K562 (cell line): ENCODE measurements at regions not wholly inside any gene's neighbourhood (a gene's known extent, or its start where the extent isn't known, plus 50 kb on each side); places are given as distances from the start of the nearest gene placed in this dataset.

Experiments used
- ATAC-seq: fragments of 200-7000 bp; cut with Tn5 transposase; 3 replicates; pipeline ENCODE4 v1.9.1; 2020; ENCODE audit warnings: moderate library complexity
- BruUV-seq: library from RNA; stranded (reverse); fragments of 400-500 nt; replicated peaks from 2 replicates; lab custom pipeline; 2021; lab: Mats Ljungman, UMichigan
- CTCF ChIA-PET: fragments of 300-600 bp; formaldehyde crosslinking; extraction: SDS; loops from one replicate; lab custom pipeline; 2021; ENCODE audit warnings: low intra/inter-chr PET ratio; lab: Yijun Ruan, JAX
- POLR2A ChIA-PET: fragments of 300-600, 350-650 bp; sonication (Branson Sonifier 250); formaldehyde crosslinking; extraction: SDS; loops from one replicate; lab custom pipeline; 2021; ENCODE audit warnings: antibody characterized with exemption, inconsistent platforms; lab: Yijun Ruan, JAX
- DNase-seq, 4 experiments: peaks; one replicate each; pipeline versions ENCODE4 v3.0.0 to v3.0.0-alpha.2; 2011 to 2018; ENCODE audit warnings: low spot score in 3 of 4, mixed read lengths in 3 of 4; ENCODE audit errors: extremely low read depth in 1 of 4
- FAIRE-seq: peaks from 2 replicates; lab custom pipeline; 2011; peaks lifted over from hg19 to GRCh38; lab: Jason Lieb, UNC
- H2AFZ ChIP-seq: 2 replicates; pipeline ENCODE4 v1.6.0; 2011; ENCODE audit warnings: low read depth, low read length, control low read depth, inconsistent platforms
- H3K27ac ChIP-seq: fragments of 200-600 bp; 3 replicates; pipeline ENCODE4 v1.8.0; 2011; ENCODE audit warnings: low read depth, mild to moderate bottlenecking, control low read depth, inconsistent platforms, low read length, moderate library complexity, mixed read lengths; ENCODE audit errors: extremely low read depth
- H3K27me3 ChIP-seq, 2 experiments: fragments of 300-600 bp in 1 of 2; 2 replicates in 1 of 2; 3 replicates in 1 of 2; pipeline versions ENCODE4 v1.6.0 to v1.8.0; 2011; ENCODE audit warnings: inconsistent platforms in 2 of 2, low read length in 2 of 2, mild to moderate bottlenecking in 1 of 2, mixed read lengths in 1 of 2, moderate library complexity in 1 of 2; ENCODE audit not compliant: control insufficient read depth in 2 of 2, insufficient read depth in 2 of 2
- H3K36me3 ChIP-seq: fragments of 300-600 bp; 3 replicates; pipeline ENCODE4 v1.8.0; 2011; ENCODE audit warnings: mild to moderate bottlenecking, low read length, inconsistent platforms; ENCODE audit not compliant: control insufficient read depth, insufficient read depth
- H3K4me1 ChIP-seq, 2 experiments: fragments of 200-600 bp in 1 of 2; replicated peaks in 1 of 2; 2 replicates in 1 of 2; 3 replicates in 1 of 2; pipeline versions ENCODE4 v1.5.1 to v1.8.0; 2011; ENCODE audit warnings: inconsistent platforms in 2 of 2, low read length in 2 of 2, mild to moderate bottlenecking in 1 of 2, mixed read lengths in 1 of 2, moderate library complexity in 1 of 2; ENCODE audit not compliant: control insufficient read depth in 2 of 2, insufficient read depth in 2 of 2
- H3K4me2 ChIP-seq: 2 replicates; pipeline ENCODE4 v1.6.1; 2011; ENCODE audit warnings: low read length, control low read depth, inconsistent platforms, mixed read lengths; ENCODE audit not compliant: insufficient read depth
- H3K4me3 ChIP-seq: fragments of 200-600 bp; sonication (generic), shearing (Covaris generic); 2 replicates; pipeline ENCODE4 v1.5.1; 2016; ENCODE audit warnings: control low read depth, inconsistent platforms
- H3K79me2 ChIP-seq: fragments of 200-600 bp; 3 replicates; pipeline ENCODE4 v1.8.0; 2011; ENCODE audit warnings: low read length, inconsistent platforms; ENCODE audit not compliant: control insufficient read depth, insufficient read depth
- H3K9ac ChIP-seq, 2 experiments: 2 replicates each; pipeline versions ENCODE4 v1.6.0 to v1.6.1; 2011; ENCODE audit warnings: low read depth in 2 of 2, low read length in 2 of 2, control low read depth in 1 of 2, inconsistent platforms in 1 of 2, mild to moderate bottlenecking in 1 of 2, mixed read lengths in 1 of 2; ENCODE audit not compliant: insufficient read depth in 1 of 2
- H3K9me1 ChIP-seq: one replicate; pipeline ENCODE4 v1.6.0; 2011; ENCODE audit warnings: inconsistent platforms, mild to moderate bottlenecking, low read length, moderate library complexity; ENCODE audit not compliant: control insufficient read depth, insufficient read depth
- H3K9me3 ChIP-seq: replicated peaks from 2 replicates; pipeline ENCODE4 v1.5.1; 2011; ENCODE audit warnings: low read depth, low read length, inconsistent platforms; ENCODE audit not compliant: control insufficient read depth, insufficient read depth
- H4K20me1 ChIP-seq: replicated peaks from 2 replicates; pipeline ENCODE4 v1.6.1; 2011; ENCODE audit warnings: low read length, inconsistent platforms, mixed read lengths; ENCODE audit not compliant: control insufficient read depth, insufficient read depth
- DPF2 ChIP-seq: fragments of 450-650 bp; IDR thresholded peaks from 2 replicates; pipeline ENCODE4 v1.6.1; 2016
- EP300 ChIP-seq: IDR thresholded peaks from 2 replicates; pipeline ENCODE4 v1.6.1; 2012; ENCODE audit warnings: low read length, improper control_type of control experiment
- NEUROD1 ChIP-seq: fragments of 150-350 bp; IDR thresholded peaks from 2 replicates; pipeline ENCODE4 v1.6.1; 2014; ENCODE audit warnings: borderline replicate concordance, low read length, low read depth; ENCODE audit not compliant: partially characterized antibody
- NR2C2 ChIP-seq, 2 experiments: fragments of 200-800 bp in 1 of 2; sonication (Bioruptor generic) in 1 of 2; sonication (generic) in 1 of 2; formaldehyde crosslinking in 1 of 2; IDR thresholded peaks; 2 replicates each; pipeline versions ENCODE4 v1.6.1 to v1.8.0; 2016 to 2022; ENCODE audit warnings: mild to moderate bottlenecking in 1 of 2, missing compliant biosample characterization in 1 of 2, missing genetic modification characterization in 1 of 2, missing genetic modification reagents in 1 of 2
- SAFB ChIP-seq: fragments of 200-400 bp; formaldehyde crosslinking; IDR thresholded peaks from 2 replicates; pipeline ENCODE4 v1.6.1; 2017; ENCODE audit warnings: low read depth, low read length, borderline replicate concordance
- SMARCE1 ChIP-seq: fragments of 450-650 bp; IDR thresholded peaks from 2 replicates; pipeline ENCODE4 v1.7.1; 2016; ENCODE audit warnings: mild to moderate bottlenecking
- SUPT5H ChIP-seq: fragments of 450-650 bp; IDR thresholded peaks from 2 replicates; pipeline ENCODE4 v1.6.1; 2016
- ZNF644 ChIP-seq: fragments of 200-800 bp; sonication (Bioruptor generic); IDR thresholded peaks from 2 replicates; pipeline ENCODE4 v1.6.1; 2016; ENCODE audit warnings: low read depth, missing genetic modification characterization, missing compliant biosample characterization
- ZNF76 ChIP-seq: fragments of 250-450 bp; sonication (Bioruptor Pico); IDR thresholded peaks from 2 replicates; pipeline ENCODE4 v1.4.0; 2020; ENCODE audit warnings: mild to moderate bottlenecking, moderate library complexity, borderline replicate concordance
- WGBS: fragments of 100-300 bp; shearing (Covaris generic); methylation state at CpG from one replicate; pipeline ENCODE4 v1.1.6; 2016; ENCODE audit warnings: low coverage, mixed read lengths; ENCODE audit not compliant: insufficient coverage; ENCODE audit errors: missing lambda C conversion rate; 5-methylcytosine and 5-hydroxymethylcytosine counted together
- in situ Hi-C: fragments of 300-500 bp; cut with MboI; formaldehyde crosslinking; loops from 4 replicates; pipeline ENCODE4 v1.15.0; 2018; ENCODE audit warnings: inconsistent platforms, mixed read lengths
- intact Hi-C: fragments of 100-400 bp; cut with micrococcal nuclease; formaldehyde crosslinking; loops from 2 replicates; pipeline ENCODE4 v1.14.2; 2022
- TF ChIP-seq, protein P1 (sequence below), 2 experiments: IDR thresholded peaks in 1 of 2; conservative IDR thresholded peaks in 1 of 2; 2 replicates each; pipeline ENCODE4 v1.6.1; 2016; ENCODE audit warnings: low read depth in 2 of 2, mild to moderate bottlenecking in 1 of 2, missing compliant biosample characterization in 1 of 2, missing genetic modification characterization in 1 of 2, moderate library complexity in 1 of 2
- TF ChIP-seq, protein P2 (sequence below): fragments of 450-650 bp; formaldehyde crosslinking; IDR thresholded peaks from 2 replicates; pipeline ENCODE4 v1.4.0; 2022; ENCODE audit warnings: missing genetic modification characterization
- TF ChIP-seq, protein P3 (sequence below): fragments of 450-650 bp; IDR thresholded peaks from 2 replicates; pipeline ENCODE4 v1.6.1; 2014; ENCODE audit warnings: low read depth, mild to moderate bottlenecking, moderate library complexity, borderline replicate concordance

DNA sequence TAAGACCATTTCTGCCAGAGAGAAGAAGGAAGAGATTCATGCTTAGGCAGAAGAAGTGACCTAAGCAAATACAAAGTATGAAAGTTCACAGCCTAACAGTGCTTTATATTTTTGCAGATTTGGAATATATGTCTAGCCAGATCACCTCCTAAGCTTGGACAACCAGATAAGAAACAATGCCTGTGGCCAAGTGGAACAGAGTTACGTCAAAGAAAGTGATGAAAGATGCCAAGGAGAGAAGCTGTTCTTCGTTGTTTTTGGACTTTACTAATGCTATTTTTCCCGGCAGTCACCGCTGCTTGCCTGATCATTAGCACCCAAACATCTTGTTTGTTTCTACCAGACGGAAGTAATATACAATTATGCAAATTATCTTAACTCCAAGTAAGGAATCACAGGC is 489.2 kb upstream of the C1orf87 start:
- no peaks in the 10 kb centered on the region for H3K79me2 ChIP-seq
- no peaks in the 10 kb centered on the region for H3K9me3 ChIP-seq
- in situ Hi-C loops, result no loop called here
- no peaks in the 10 kb centered on the region for H3K36me3 ChIP-seq
- H2AFZ ChIP-seq, result no peak overlapping the region
- H3K4me1 ChIP-seq, result no peaks in the 10 kb centered on the region
- ATAC-seq (no peak), FAIRE-seq (no peak), DNase-seq (no peak)
- WGBS, result 2% methylated on average over 5 of the region's 5 CpGs
- no peak overlapping the region for H3K9ac ChIP-seq
- intact Hi-C loops, result no loop called here
- H3K4me2 ChIP-seq, result no peak overlapping the region
- H3K27ac ChIP-seq, result no peak overlapping the region
- no peaks in the 10 kb centered on the region for H3K27me3 ChIP-seq
- no peak for TF ChIP-seq ZNF644 (tag)
- no peak for TF ChIP-seq SAFB
- TF ChIP-seq, protein P1, sequence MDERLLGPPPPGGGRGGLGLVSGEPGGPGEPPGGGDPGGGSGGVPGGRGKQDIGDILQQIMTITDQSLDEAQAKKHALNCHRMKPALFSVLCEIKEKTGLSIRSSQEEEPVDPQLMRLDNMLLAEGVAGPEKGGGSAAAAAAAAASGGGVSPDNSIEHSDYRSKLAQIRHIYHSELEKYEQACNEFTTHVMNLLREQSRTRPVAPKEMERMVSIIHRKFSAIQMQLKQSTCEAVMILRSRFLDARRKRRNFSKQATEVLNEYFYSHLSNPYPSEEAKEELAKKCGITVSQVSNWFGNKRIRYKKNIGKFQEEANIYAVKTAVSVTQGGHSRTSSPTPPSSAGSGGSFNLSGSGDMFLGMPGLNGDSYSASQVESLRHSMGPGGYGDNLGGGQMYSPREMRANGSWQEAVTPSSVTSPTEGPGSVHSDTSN (CRISPR knock-in tag; IDR thresholded peaks at IDR 0.05; ENCODE audit: low read depth), result no peak
- TF ChIP-seq, protein P1 (tag; conservative IDR thresholded peaks at IDR 0.05; ENCODE audit: low read depth), result no peak
- TF ChIP-seq SMARCE1, result no peak
- TF ChIP-seq ZNF76, result no peak
- no peak for TF ChIP-seq SUPT5H
- TF ChIP-seq NR2C2 (CRISPR knock-in tag; IDR thresholded peaks at IDR 0.05), result no peak
- TF ChIP-seq NR2C2 (tag; IDR thresholded peaks at IDR 0.05), result no peak
- TF ChIP-seq, protein P2, sequence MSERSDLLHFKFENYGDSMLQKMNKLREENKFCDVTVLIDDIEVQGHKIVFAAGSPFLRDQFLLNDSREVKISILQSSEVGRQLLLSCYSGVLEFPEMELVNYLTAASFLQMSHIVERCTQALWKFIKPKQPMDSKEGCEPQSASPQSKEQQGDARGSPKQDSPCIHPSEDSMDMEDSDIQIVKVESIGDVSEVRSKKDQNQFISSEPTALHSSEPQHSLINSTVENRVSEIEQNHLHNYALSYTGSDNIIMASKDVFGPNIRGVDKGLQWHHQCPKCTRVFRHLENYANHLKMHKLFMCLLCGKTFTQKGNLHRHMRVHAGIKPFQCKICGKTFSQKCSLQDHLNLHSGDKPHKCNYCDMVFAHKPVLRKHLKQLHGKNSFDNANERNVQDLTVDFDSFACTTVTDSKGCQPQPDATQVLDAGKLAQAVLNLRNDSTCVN (CRISPR knock-in tag), result no peak
- TF ChIP-seq NEUROD1, result no peak
- TF ChIP-seq, protein P3, sequence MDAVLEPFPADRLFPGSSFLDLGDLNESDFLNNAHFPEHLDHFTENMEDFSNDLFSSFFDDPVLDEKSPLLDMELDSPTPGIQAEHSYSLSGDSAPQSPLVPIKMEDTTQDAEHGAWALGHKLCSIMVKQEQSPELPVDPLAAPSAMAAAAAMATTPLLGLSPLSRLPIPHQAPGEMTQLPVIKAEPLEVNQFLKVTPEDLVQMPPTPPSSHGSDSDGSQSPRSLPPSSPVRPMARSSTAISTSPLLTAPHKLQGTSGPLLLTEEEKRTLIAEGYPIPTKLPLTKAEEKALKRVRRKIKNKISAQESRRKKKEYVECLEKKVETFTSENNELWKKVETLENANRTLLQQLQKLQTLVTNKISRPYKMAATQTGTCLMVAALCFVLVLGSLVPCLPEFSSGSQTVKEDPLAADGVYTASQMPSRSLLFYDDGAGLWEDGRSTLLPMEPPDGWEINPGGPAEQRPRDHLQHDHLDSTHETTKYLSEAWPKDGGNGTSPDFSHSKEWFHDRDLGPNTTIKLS, result no peak
- TF ChIP-seq DPF2, result no peak
- no peak for TF ChIP-seq EP300
- ChIA-PET POLR2A (no interaction called here), CTCF (no interaction called here)
- no peaks in the 10 kb centered on the region for H3K9me1 ChIP-seq
- no peak overlapping the region for H3K4me3 ChIP-seq
- no peaks in the 10 kb centered on the region for H4K20me1 ChIP-seq
- no TSS peak for BruUV-seq
